ENCODE measurements at regions not wholly inside any gene's neighbourhood (a gene's known extent, or its start where the extent isn't known, plus 50 kb on each side); places are given as distances from the start of the nearest gene placed in this dataset.

DNA sequence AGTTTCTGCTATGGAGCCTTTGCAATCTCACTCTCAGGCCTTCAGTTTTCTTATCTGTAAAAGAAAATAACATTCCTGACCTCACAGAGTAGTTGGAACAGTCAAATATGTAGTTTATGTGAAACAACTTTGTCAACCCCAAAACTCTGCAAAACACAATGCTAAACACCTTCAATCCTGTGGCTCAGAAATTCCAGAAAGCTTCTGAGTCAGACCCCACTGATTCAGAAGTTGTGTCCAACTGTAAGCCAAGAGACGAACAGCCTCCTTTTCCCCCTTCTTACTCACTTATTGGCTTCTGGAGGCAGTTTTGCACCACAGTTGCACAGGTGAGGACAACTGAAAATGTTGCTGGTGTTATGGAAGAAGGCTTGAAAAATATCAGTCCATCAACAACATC is 52.9 kb downstream of the TMSB4Y start:
- H3K9me3 ChIP-seq (ENCODE audit: low read length), result no peaks in the 10 kb centered on the region
- H3K27ac ChIP-seq (ENCODE audit: extremely low read length, insufficient read depth, low read length), result no peak overlapping the region
- no peak overlapping the region for H2AFZ ChIP-seq (ENCODE audit: low read length)
- no peaks in the 10 kb centered on the region for H3K4me1 ChIP-seq (ENCODE audit: insufficient read depth, low read length)
- in situ Hi-C loops (cut with HindIII; ENCODE audit: extremely low pct_ligation_motif_present, low pct_unique_long_range_greater_than_20kb), result no loop called here
- H4K20me1 ChIP-seq (ENCODE audit: insufficient read depth, low read length), result no peaks in the 10 kb centered on the region
- POLR2A ChIA-PET, result no interaction called here
- intact Hi-C loops (cut with micrococcal nuclease; ENCODE audit: unreplicated experiment), result no loop called here
- H3K27me3 ChIP-seq (ENCODE audit: control insufficient read depth in 1 of 2, insufficient read depth in 2 of 2, low read length in 2 of 2), result no peaks in the 10 kb centered on the region
- BruUV-seq (replicated peaks), result no TSS peak
- FAIRE-seq, result no peak
- no peaks in the 10 kb centered on the region for H3K79me2 ChIP-seq (ENCODE audit: insufficient read depth, low read length)
- no peak overlapping the region for H3K4me2 ChIP-seq (ENCODE audit: low read depth, low read length)
- DNase-seq (ENCODE audit: low spot score), result no peak
- H3K9ac ChIP-seq (ENCODE audit: insufficient read depth, low read depth, low read length), result no peak overlapping the region
- WGBS (ENCODE audit: low lambda C conversion rate), result no CpG with 5 or more reads among the region's 1 CpG
- no peak overlapping the region for H3K4me3 ChIP-seq (replicated peaks in 1 of 3; ENCODE audit: insufficient read depth in 1 of 3, low read depth in 2 of 3, low read length in 3 of 3)
- no peak for ATAC-seq
- H3K36me3 ChIP-seq (replicated peaks in 1 of 2; ENCODE audit: control insufficient read depth in 1 of 2, insufficient read depth in 2 of 2, low read length in 2 of 2), result no peaks in the 10 kb centered on the region
- TF ChIP-seq BCLAF1 (IDR thresholded peaks at IDR 0.05), result no peak
- TF ChIP-seq CHD4 (IDR thresholded peaks at IDR 0.05; ENCODE audit: borderline replicate concordance, low read length), result no peak
- TF ChIP-seq ATAD3A (CRISPR knock-in tag; IDR thresholded peaks at IDR 0.05), result no peak
- no peak for TF ChIP-seq HIVEP1 (CRISPR knock-in tag; IDR thresholded peaks at IDR 0.05)
- no peak for TF ChIP-seq HDAC1 (CRISPR knock-in tag; IDR thresholded peaks at IDR 0.05)
- TF ChIP-seq PCBP2 (optimal IDR thresholded peaks at IDR 0.05; ENCODE audit: low read depth, low read length, poor library complexity, severe bottlenecking), result no peak
- no peak for TF ChIP-seq YY1 (IDR thresholded peaks at IDR 0.05; ENCODE audit: insufficient read depth, insufficient replicate concordance, low read depth, low read length)
- TF ChIP-seq SRSF1 (optimal IDR thresholded peaks at IDR 0.05; ENCODE audit: low read depth, low read length), result no peak
- no peak for TF ChIP-seq ZNF383 (CRISPR knock-in tag; IDR thresholded peaks at IDR 0.05; ENCODE audit: borderline replicate concordance)
- TF ChIP-seq, protein P1, sequence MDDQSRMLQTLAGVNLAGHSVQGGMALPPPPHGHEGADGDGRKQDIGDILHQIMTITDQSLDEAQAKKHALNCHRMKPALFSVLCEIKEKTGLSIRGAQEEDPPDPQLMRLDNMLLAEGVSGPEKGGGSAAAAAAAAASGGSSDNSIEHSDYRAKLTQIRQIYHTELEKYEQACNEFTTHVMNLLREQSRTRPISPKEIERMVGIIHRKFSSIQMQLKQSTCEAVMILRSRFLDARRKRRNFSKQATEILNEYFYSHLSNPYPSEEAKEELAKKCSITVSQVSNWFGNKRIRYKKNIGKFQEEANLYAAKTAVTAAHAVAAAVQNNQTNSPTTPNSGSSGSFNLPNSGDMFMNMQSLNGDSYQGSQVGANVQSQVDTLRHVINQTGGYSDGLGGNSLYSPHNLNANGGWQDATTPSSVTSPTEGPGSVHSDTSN (CRISPR knock-in tag; IDR thresholded peaks at IDR 0.05; ENCODE audit: borderline replicate concordance), result no peak
- TF ChIP-seq KDM5B (CRISPR knock-in tag; IDR thresholded peaks at IDR 0.05; ENCODE audit: borderline replicate concordance), result no peak
- TF ChIP-seq ZNF674 (CRISPR knock-in tag; IDR thresholded peaks at IDR 0.05; ENCODE audit: low read depth), result no peak
- CTCF ChIA-PET (ENCODE audit: low intra/inter-chr PET ratio, low total read pairs), result no interaction called here
